Erythroblast (primary cell): ENCODE measurements at regions not wholly inside any gene's neighbourhood (a gene's known extent, or its start where the extent isn't known, plus 50 kb on each side); places are given as distances from the start of the nearest gene placed in this dataset.

ENCODE experiments used
- GATA1 ChIP-seq: IDR thresholded peaks from 2 replicates; pipeline ENCODE4 v1.6.1; 2011; ENCODE audit warnings: low read depth, mild to moderate bottlenecking, control low read depth, low read length, moderate library complexity
- POLR2A ChIP-seq: IDR thresholded peaks from 2 replicates; pipeline ENCODE4 v1.6.1; 2011; ENCODE audit warnings: mild to moderate bottlenecking, low read length

- TF ChIP-seq POLR2A (no peak), GATA1 (no peak)
These were observed 122.9 kb downstream of the DDX1 start for GRCh38 chr2:15714609-15715008.
